ENCODE measurements at regions not wholly inside any gene's neighbourhood (a gene's known extent, or its start where the extent isn't known, plus 50 kb on each side); places are given as distances from the start of the nearest gene placed in this dataset.

DNA sequence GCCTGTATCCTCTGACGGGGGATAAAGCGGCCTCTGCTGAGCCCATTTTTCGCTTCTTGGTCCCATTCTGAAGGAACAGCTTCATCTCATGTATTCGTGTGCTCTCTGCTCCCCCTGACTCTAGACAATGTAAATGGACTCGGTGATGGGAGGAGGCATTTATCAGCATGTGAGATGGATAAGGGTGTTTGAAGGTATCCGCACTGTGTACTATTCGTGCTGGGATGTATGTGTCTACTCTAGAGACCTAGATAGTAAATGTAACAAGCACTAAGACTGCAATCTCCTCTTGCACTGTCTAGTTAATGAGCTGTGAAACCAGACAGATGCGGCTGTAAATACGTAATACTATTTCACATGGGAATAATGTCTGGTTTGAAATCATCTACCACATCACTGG is 134.6 kb upstream of the ARGLU1 start:
- TF ChIP-seq, protein P1, sequence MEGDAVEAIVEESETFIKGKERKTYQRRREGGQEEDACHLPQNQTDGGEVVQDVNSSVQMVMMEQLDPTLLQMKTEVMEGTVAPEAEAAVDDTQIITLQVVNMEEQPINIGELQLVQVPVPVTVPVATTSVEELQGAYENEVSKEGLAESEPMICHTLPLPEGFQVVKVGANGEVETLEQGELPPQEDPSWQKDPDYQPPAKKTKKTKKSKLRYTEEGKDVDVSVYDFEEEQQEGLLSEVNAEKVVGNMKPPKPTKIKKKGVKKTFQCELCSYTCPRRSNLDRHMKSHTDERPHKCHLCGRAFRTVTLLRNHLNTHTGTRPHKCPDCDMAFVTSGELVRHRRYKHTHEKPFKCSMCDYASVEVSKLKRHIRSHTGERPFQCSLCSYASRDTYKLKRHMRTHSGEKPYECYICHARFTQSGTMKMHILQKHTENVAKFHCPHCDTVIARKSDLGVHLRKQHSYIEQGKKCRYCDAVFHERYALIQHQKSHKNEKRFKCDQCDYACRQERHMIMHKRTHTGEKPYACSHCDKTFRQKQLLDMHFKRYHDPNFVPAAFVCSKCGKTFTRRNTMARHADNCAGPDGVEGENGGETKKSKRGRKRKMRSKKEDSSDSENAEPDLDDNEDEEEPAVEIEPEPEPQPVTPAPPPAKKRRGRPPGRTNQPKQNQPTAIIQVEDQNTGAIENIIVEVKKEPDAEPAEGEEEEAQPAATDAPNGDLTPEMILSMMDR (conservative IDR thresholded peaks at IDR 0.05; ENCODE audit: low read length): no peak
- TF ChIP-seq EZH2phosphoT487 (IDR thresholded peaks at IDR 0.05; ENCODE audit: borderline replicate concordance): no peak
